HCEC 1CT (cell line): ENCODE measurements at regions not wholly inside any gene's neighbourhood (a gene's known extent, or its start where the extent isn't known, plus 50 kb on each side); places are given as distances from the start of the nearest gene placed in this dataset.

Experiments used
- DNase-seq: peaks from one replicate; pipeline ENCODE4 v3.0.0-alpha.2; 2017

DNA sequence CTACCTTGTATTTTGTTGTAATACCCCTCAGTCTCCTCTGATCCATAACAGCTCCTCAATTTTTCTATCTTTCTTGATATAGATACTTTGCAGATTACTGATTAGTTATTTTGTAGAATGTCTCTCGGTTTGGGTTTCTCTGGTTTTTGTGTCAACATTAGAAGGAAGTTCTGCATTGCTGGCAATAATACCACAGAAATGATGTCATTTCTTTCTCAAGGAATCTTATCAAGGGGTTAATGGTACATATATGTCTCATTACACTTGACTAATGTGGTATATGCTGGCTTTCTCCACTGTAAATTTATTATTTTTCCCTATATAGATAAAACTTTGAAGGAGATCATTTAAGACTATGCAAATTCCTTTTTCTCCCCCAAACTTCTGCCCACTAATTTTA lies 183.6 kb upstream of the DKK2 start:
- DNase-seq = no peak

DNA sequence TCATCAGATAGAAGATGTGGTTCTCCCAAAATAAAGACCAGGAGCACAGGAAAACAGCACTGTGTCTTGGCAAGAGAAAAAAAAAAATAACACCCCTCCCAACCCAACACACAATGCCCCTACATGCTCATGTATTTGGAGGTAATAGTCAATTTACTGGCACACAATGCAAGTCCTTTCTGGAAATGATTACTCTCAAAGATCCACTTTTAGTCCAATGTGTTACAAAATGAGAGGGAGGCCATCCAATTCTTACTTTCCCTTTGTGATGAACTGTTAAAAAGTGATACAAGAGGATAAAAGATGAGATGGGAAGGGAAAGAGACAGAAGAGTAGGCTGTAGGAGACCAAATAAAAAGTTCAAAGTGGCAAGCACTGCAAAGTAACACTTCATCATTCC lies 180.3 kb upstream of the DKK2 start:
- no peak for DNase-seq

DNA sequence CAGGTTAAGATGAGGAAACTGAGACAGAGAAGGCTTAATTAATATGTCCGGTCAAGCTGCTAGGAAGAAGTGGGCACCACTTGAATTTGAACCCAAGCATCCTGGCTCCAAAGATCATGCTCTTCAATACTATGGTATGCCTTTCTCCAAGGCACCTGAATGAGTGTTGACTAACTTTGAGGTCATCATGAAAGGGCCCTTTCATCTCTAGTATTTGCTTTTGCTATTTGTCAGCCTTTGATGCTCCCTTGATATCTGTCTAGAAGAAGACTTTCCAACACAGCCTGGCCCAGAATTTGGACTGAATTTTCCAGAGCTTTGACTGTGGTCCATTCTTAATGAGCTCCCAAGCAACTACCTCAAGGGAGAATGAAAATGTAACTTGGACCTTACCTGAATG lies 179.1 kb upstream of the DKK2 start:
- DNase-seq = no peak

DNA sequence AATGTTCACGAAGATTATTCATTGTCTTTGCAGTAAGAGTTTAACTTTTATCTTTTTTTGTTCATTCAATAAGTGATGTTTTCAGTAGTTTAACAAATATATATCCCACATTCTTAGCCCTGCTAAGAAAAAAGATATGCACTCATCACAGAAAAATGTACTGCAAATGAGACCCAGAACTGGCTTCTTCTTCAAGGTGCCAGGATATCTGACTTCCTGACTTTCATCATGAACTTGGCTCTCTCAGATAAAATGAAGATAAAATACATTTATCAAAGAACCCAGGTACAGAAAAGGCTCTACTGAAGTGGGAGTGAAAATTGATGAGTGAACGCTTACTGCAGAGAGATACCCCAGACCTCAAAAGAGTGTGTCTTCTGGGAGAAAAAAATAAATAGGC lies 177.8 kb upstream of the DKK2 start:
- no peak for DNase-seq

DNA sequence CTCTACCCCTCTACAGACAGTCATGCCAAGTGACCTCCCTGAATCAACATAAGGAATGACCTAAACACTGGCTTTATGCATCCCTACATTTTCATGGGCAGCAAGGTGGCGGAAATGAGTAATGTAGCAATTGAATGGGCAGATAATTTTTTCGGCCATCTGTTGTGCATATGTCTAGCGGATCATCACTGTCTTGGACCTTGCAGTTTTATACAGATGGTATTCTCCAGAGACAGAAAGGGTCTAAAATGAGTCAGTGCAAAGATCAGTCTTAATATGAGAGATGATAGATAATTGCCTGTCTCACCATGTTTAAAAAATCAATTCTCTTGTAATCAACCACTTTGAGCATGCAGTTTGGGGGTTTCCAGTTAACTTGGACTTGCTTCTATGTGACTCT lies 177.3 kb upstream of the DKK2 start:
- DNase-seq = no peak

DNA sequence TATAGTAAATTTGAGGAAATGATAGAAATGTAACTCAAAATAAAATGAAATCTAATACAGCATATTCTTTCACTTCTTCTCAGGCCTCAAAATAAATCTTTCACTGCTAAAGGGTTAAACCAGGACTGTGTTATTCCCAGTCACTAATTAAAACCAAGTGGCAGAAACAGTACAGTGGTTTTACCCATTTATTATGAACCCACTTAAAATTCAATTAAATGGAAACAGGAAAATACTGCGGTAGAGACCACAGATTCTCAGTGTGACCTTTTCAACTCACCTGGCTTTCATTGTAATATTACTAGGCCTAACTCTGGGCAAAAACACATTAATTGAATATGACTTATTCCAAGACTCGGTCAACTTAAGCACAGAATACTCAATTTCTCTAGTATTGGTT lies 176.5 kb upstream of the DKK2 start:
- DNase-seq = no peak

DNA sequence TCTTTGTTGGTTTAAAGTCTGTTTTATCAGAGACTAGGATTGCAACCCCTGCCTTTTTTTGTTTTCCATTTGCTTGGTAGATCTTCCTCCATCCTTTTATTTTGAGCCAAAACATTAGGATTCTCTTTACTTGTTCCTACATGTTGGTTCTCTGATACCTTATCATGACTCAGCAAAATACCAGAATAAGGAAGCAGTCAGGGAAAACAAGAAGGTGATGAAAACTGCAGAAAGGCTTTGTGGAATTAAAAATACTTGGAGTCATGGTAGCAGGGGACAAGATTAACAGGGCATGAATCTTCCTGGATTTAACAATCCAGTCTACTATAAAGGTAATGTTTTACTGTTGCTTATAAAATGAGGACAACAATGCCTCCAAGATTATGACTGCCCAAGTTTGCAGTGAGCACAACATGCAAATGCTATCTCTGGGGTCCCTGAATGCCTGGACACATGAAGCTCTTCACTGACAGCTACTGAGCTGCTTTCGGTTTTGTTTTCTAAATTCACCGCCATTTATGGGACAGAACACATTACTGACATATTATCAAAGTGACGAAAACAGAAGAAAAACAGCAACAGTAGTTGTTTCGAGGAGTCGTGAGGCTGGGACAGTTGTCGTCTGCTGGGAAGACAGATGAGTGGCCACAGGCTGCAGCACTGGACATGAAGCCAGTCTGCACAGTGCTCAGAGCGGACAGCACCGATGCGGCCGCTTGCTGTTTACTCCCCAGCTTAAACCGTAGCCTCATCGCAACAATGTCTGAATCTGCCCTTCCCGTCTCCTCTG lies 174.5 kb upstream of the DKK2 start:
- no peak for DNase-seq

DNA sequence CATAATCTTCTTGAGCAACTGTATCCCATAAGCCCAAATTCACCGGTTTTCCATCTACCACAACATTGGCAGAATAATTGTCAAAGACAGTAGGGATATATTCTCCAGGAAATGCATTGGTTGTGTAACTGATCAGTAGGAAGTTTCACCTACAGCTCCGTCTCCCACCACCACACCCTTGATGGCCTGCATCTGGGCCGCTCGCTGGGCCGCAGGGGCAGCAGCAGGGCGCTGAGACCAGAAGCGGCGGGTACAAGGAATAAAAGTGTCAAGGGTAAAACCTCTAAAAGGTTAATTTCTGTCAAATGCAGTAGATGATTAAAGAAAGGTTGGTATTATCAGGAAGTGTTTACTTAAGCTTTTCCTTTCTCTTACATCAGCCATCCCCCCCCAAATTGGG lies 167.6 kb upstream of the DKK2 start:
- no peak for DNase-seq

DNA sequence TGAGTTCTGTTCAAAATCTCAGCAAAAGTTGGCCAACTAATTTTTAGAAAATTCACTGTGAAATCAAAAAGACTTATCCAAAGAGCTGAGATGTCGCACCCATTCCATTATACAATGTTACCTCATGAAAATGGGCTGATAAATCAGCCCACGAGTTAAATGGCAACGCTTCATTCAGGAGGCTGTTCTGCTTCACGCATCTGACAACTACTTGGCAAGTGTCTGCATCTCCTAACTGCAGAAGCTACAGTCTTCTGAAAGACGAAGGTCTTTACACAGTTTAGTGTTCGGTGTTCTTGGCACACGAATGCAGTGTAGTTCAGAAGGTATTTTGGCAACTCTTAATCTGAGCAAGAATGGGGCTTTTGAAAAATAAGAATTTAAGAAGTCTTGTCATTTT lies 166.6 kb upstream of the DKK2 start:
- no peak for DNase-seq

DNA sequence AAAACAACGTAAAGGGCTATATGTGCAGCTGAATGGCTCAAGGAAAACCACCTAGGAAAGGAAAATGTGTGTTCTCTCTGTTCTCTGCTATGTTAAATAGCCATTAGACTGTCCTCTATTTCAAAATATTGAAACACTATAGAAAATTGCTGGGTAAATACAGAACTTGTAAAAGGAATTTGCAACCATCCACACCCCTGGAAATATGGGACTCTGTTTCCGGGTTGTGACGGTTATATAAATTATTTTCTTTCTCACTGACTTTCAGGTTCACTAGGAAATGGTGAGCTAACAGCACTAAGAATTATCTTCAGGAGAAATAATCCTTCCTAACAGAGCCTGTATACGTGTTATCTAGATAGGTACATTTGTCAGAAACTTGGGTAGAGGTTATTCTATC lies 161.0 kb upstream of the DKK2 start:
- no peak for DNase-seq

DNA sequence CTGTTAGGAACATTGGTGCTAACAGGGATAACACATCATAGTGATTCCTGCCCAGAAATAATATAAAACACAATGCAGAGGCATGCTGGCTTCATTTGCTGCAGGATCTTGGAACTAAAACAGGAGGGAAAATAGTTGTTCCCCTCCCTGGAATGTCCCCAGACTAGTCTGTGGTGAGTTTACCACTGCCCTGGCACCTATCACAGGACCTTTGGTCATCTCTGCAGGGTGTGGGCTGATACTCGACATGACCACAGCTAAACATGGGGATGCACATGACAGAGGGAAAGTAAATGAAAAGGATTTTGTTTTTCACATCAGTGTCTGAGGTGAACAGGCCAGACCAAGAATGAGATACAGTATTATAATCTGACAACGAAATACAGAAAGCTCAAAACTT lies 160.2 kb upstream of the DKK2 start:
- no peak for DNase-seq

DNA sequence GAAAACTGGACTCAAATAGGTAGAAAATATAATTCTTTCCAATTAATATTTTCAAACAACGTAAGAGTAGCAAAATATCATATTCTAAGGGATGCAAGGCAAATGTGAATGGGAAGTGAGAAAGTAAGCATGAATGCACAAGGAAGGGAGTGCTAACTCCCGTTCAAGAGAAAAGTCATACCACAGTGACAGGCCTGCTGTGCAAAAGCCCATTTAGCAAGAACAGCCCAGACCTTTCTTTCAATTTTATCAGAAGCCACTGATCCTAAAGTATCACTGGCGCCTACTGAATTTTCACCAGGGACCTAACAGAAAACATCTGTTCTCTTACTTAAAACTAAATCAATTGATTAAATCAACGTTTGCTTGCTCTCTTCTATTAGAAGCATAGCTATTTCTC lies 157.9 kb upstream of the DKK2 start:
- no peak for DNase-seq

DNA sequence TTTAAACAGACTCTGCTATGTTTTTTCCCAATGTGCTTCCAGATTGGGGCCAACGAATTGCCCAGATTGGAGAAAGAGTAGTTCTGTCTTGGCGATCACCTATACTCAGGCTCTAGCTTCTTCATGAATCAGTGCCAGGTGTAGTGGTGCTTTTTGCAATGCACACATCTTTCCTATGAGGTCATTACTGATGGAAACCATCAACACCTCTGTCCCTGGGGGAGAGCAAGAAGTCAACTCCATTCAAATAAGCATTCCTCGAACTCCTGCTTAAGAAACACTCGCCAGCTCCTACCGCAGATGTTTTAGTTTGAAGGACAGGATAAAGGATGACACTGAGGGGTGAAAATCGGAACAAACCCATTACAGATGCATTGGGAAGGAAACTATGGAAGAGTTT lies 156.5 kb upstream of the DKK2 start:
- no peak for DNase-seq

DNA sequence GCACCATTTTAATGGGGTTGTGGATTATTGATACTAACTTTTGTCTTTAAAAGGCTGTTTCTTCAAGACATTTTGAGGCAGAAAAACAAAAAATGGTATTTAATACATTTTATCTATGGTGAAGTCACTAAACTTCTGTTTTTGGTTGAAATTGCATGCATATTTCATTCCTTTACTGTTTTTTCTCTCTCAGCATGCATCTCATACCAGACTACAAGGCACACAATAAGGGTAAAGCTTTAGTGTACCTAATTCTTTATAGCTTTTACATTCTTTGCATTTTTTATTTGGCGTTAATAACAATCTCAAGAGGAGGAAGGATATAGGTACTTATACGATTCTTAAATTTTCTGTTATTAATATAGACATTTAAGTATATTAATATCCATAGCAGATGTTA lies 151.0 kb upstream of the DKK2 start:
- DNase-seq = no peak

DNA sequence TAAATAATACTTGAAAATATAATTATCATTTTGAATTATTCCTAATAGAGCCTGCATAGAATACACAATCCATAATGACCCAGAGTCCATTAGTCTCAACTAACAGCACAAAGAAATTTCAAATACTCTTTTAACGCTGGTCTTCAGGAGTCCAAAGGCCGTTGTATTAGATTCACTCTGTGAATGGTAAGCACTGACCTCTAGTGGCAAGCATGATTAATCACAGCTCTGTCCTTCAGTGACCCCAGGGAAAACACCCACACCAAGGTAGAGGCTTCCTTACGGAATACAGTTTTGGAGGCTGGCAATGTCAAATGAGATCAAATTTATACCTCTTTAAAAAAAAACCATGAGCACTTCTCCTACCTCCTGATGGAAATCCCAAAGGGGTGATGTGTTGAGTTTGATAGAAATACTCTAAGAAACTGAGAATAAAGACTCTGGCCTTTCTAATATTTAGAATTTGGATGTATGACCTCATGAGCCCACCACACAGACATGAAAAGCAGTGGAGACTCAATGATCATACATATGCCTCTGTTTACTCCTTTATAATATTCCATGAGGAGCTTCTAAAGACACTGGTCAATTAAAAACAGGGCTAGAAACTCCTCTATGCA lies 147.2 kb upstream of the DKK2 start:
- DNase-seq = peak; percentile 50

DNA sequence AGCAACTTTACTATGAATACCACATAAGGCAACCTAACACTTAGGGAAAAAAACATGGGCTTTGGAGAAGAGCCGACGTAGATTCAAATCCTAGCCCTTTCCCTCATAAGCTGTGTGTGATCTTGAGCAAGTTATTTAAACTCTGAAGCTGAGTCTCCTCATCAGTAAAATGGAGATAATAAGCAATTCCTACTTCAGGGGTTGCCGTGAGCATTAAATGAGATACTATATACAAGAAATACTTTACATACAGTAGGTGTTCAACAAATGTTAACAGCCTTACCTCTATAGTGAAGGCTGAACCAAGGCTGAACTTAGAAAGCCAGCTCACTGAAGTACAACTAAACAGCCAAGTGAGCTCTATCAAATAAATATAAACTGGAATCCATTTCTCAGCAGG lies 146.2 kb upstream of the DKK2 start:
- no peak for DNase-seq

DNA sequence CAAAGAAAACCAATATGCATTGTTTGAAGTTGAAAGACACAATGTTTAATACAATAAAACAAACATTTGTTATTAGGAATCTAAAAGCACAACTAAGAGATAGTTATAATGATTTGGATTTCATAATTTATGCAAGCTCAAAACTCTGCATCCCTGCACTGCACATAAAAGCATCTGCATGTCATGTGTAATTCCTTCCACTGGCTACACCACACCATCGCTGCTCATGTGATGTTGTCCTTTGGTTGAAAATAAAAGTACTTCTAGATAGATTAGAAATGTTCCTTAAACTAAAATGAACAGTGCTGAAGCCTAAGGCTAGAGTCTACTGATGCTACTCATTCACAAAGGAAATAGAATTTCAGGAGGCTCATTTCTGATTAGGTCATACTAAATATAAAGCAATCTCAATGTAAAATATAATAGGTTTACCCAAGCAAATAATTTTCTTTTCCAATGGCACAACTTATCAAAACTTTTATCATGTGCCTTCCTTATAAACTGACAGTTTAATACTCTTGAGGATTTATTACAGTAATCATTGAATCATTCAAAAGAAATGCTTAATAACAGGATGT lies 130.8 kb upstream of the DKK2 start:
- no peak for DNase-seq

DNA sequence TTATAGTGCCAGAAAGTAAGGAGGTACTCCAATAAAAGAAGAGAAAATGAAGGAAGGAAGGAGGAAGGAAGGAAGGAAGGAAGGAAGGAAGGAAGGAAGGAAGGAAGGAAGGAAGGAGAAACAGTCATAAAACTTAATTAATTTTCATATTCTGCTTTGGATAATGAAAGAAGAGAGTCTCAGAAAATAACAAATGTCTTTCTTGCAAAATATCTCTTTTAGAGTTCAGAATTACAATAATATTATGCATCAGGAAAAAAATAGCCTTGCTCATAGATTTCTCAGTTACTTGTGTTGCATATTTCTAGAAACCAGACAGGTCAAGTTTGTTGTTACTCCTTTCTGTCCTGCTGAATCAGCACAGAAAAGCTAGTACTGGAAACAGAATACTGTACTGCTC lies 130.1 kb upstream of the DKK2 start:
- no peak for DNase-seq

DNA sequence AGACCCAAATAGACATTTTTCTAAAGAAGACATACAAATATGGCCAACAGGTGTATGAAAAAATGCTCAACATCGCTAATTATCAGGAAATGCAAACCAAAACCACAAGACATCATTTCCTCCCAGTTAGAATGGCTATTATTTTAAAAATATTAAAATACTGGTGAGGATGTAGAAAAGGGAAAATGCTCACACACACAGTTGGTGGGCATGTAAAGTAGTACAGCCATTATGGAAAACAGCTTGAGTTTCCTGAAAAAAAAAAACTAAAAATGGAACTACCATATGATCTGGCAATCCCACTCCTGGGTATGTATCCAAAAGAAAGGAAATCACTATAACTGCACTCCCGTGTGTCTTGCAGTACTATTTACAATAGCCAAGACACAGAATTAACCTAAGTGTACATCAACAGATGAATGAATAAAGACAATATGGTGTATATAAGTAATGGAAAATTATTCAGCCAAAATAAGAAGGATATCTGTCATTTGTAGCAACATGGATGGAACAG lies 128.9 kb upstream of the DKK2 start:
- DNase-seq = no peak

DNA sequence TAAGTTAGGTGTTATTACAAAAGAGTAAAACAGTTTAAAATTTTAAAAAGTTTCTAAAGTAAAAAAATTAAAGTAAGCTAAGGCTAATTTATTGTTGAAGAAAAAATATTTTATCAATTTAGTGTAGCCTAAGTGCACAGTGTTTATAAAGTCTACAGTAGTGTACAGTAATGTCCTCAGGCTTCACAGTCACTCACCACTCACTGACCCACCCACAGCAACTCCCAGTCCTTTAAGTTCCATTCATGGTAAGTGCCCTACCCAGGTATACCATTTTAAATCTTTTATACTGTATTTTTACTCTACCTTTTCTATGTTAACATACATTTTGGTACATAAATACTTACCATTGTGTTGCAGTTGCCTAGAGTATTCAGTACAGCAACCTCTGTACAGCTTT lies 120.3 kb upstream of the DKK2 start:
- no peak for DNase-seq

DNA sequence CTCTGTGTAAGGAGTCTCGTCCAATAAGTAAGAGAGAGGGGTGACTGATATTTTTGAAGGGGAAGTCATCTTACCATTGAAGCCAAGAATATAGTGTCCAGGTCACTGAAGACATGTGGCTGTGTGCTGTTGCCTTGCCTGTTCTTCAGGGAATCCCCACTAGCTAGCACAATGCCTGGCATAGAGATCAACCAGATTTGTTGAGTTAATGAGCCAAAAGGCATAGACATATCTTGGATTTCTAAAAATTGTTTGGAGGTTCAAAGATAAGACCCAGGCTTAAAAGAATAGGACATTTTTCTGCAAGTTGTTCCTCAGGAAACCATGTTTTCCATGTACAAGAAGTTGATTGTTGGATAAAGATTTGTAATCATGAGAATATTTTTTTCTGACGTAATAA lies 119.3 kb upstream of the DKK2 start:
- no peak for DNase-seq

DNA sequence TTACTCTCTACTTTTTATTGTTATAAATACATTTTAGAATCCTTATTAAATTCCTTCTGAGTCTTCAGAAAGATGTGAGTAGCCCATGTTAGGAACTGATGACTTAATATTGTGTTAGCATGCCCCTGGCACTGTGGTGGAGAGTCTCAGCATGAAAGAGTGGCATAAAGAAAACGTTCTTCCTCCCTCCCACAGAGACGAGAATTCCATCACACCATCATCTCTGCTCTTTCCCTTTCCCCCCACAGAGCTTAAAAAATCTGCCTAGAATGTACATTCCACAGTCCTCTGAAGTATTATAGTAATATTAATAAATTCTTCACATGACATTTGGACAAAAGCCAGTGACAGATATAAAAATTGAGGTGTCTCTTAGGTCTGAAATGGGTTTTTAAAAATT lies 117.8 kb upstream of the DKK2 start:
- no peak for DNase-seq

DNA sequence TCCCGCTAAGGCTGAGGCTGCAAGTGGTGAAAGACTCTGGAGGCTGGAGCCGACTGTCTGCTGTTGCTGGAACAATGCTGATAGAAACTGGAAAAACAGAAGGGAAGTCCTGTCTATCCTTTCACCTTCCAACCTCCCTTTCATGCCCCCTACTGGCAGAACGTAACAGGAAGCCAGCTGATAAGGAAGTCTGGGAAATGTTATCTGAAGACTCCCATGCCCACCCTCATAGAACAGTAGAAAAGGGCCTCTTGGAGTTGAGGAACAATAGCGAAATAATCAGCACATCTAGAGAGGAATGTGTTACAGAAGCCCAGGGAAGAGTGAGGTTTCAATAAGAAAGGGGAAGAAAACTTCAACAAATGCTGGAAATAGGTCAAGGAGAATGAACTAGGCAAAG lies 117.1 kb upstream of the DKK2 start:
- DNase-seq = no peak

DNA sequence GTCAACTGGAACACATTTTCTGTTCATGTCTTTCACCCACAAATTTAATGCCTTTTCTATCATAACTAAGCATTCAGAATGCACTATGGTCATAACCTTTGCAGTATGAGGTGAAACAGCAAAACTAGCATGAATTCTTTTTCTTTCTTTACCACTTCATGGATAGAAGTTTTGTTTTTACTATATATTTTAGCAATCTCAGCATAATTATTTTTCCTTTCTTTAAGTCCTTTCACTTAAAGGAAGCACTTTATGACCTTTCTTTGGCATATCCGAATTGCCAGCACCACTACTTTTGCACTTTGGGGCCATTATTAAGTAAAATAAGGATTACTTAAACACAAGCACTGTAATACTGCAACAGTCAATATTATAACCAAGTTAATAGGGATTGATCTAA lies 115.1 kb upstream of the DKK2 start:
- DNase-seq = no peak

DNA sequence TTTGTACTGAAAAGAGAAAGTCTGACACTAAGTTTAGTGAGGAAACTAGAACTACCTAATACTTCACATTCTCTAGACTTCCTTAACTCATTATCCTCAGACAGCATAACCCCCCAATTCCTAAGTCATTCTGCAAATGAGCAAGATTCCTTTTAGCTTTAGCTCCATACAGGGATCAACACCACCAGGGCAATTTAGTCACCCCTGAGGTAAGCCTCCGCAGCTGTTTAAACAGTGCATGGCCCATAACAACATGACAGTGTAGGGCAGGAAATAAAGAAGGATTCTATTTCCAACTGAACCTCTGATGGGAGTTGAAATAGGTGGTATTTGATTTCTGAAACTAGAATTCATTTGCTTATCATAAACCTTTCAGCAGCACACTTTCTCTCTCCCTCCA lies 112.8 kb upstream of the DKK2 start:
- no peak for DNase-seq
